OCI-LY1 (cell line): ENCODE measurements at regions not wholly inside any gene's neighbourhood (a gene's known extent, or its start where the extent isn't known, plus 50 kb on each side); places are given as distances from the start of the nearest gene placed in this dataset.

ENCODE experiments used
- H2AFZ ChIP-seq: fragments of 200-600 bp; sonication (generic), shearing (Covaris generic); 2 replicates; pipeline ENCODE4 v1.6.0; 2014; ENCODE audit warnings: antibody characterized with exemption, mild to moderate bottlenecking, low read length
- H3F3A ChIP-seq: fragments of 200-600 bp; sonication (generic), shearing (Covaris generic); 2 replicates; pipeline ENCODE4 v1.6.0; 2014; ENCODE audit warnings: mild to moderate bottlenecking, antibody characterized with exemption, low read length, moderate library complexity; ENCODE audit not compliant: insufficient read depth
- H3K27ac ChIP-seq: fragments of 200-600 bp; sonication (generic); 2 replicates; pipeline ENCODE4 v1.5.1; 2014; ENCODE audit warnings: low read length, mixed run types, mild to moderate bottlenecking, low read depth; ENCODE audit not compliant: poor library complexity, severe bottlenecking
- H3K27me3 ChIP-seq: fragments of 200-600 bp; sonication (generic); 2 replicates; pipeline ENCODE4 v1.6.0; 2014; ENCODE audit warnings: antibody characterized with exemption, mild to moderate bottlenecking, low read length, moderate library complexity; ENCODE audit not compliant: insufficient read depth
- H3K36me3 ChIP-seq: fragments of 200-600 bp; sonication (generic); 2 replicates; pipeline ENCODE4 v1.6.1; 2014; ENCODE audit warnings: mild to moderate bottlenecking, antibody characterized with exemption, low read length, moderate library complexity, mixed read lengths; ENCODE audit not compliant: insufficient read depth
- H3K4me1 ChIP-seq: fragments of 200-600 bp; sonication (generic); 2 replicates; pipeline ENCODE4 v1.5.1; 2014; ENCODE audit warnings: mild to moderate bottlenecking, low read length, moderate library complexity; ENCODE audit not compliant: insufficient read depth, severe bottlenecking
- H3K4me2 ChIP-seq: fragments of 200-600 bp; sonication (generic), shearing (Covaris generic); 2 replicates; pipeline ENCODE4 v1.6.1; 2014; ENCODE audit warnings: low read length
- H3K4me3 ChIP-seq: fragments of 200-600 bp; sonication (generic); 2 replicates; pipeline ENCODE4 v1.5.1; 2014; ENCODE audit warnings: low read length, low read depth, mild to moderate bottlenecking, mixed read lengths; ENCODE audit not compliant: poor library complexity, severe bottlenecking
- H3K79me2 ChIP-seq: fragments of 200-600 bp; shearing (Covaris generic); 2 replicates; pipeline ENCODE4 v1.6.1; 2016; ENCODE audit warnings: mixed run types, low read length, mixed read lengths; ENCODE audit not compliant: insufficient read depth
- H3K9ac ChIP-seq: fragments of 200-600 bp; sonication (generic), shearing (Covaris generic); 2 replicates; pipeline ENCODE4 v1.6.1; 2014; ENCODE audit warnings: mild to moderate bottlenecking, low read length, mixed read lengths
- H3K9me2 ChIP-seq: fragments of 200-600 bp; sonication (generic), shearing (Covaris generic); 2 replicates; pipeline ENCODE4 v1.6.1; 2014; ENCODE audit warnings: low read depth, mild to moderate bottlenecking, low read length, mixed read lengths
- H3K9me3 ChIP-seq: fragments of 200-600 bp; shearing (Covaris generic); 2 replicates; pipeline ENCODE4 v1.6.1; 2014; ENCODE audit warnings: low read length, mixed read lengths
- H4K20me1 ChIP-seq: fragments of 200-600 bp; sonication (generic), shearing (Covaris generic); 2 replicates; pipeline ENCODE4 v1.6.0; 2016; ENCODE audit warnings: mild to moderate bottlenecking, low read length; ENCODE audit not compliant: insufficient read depth
- CTCF ChIP-seq: fragments of 200-600 bp; sonication (generic), shearing (Covaris generic); IDR thresholded peaks from 2 replicates; pipeline ENCODE4 v1.5.1; 2017; ENCODE audit warnings: mild to moderate bottlenecking, antibody characterized with exemption, low read length, moderate library complexity, mixed read lengths
- EZH2 ChIP-seq: fragments of 200-600 bp; sonication (generic), shearing (Covaris generic); IDR thresholded peaks from 2 replicates; pipeline ENCODE4 v1.8.0; 2017; ENCODE audit warnings: borderline replicate concordance, mixed run types, mild to moderate bottlenecking, antibody characterized with exemption, low read length, moderate library complexity, mixed read lengths

- Histone ChIP-seq H3K36me3 (no peaks in the 10 kb centered on the region), H4K20me1 (no peaks in the 10 kb centered on the region), H3K27me3 (no peaks in the 10 kb centered on the region), H3K9me3 (no peaks in the 10 kb centered on the region), H3K4me1 (no peaks in the 10 kb centered on the region), H3F3A (no peaks in the 10 kb centered on the region), H3K4me2 (no peak overlapping the region), H2AFZ (no peak overlapping the region), H3K79me2 (no peaks in the 10 kb centered on the region), H3K4me3 (no peak overlapping the region), H3K9me2 (no peaks in the 10 kb centered on the region), H3K27ac (no peak overlapping the region), H3K9ac (no peak overlapping the region)
- no peak for TF ChIP-seq CTCF
- TF ChIP-seq EZH2: no peak
These were observed 611.9 kb upstream of the ADAMTS5 start for GRCh38 chr21:27578741-27579265.

GRCh38 chr21:27572696-27573095, 605.8 kb upstream of the ADAMTS5 start:
- H3K4me1 ChIP-seq: no peaks in the 10 kb centered on the region
- no peak overlapping the region for H2AFZ ChIP-seq
- H3F3A ChIP-seq: no peaks in the 10 kb centered on the region
- H3K27me3 ChIP-seq: no peaks in the 10 kb centered on the region
- H3K9me2 ChIP-seq: no peaks in the 10 kb centered on the region
- no peaks in the 10 kb centered on the region for H3K9me3 ChIP-seq
- no peak overlapping the region for H3K27ac ChIP-seq
- H3K4me3 ChIP-seq: no peak overlapping the region
- TF ChIP-seq CTCF (no peak), EZH2 (no peak)
- H3K79me2 ChIP-seq: no peaks in the 10 kb centered on the region
- no peak overlapping the region for H3K4me2 ChIP-seq
- H3K9ac ChIP-seq: no peak overlapping the region
- H3K36me3 ChIP-seq: no peaks in the 10 kb centered on the region
- H4K20me1 ChIP-seq: no peaks in the 10 kb centered on the region

GRCh38 chr21:27571706-27572105, 604.8 kb upstream of the ADAMTS5 start:
- H3K4me3 ChIP-seq: no peak overlapping the region
- no peaks in the 10 kb centered on the region for H3K4me1 ChIP-seq
- no peaks in the 10 kb centered on the region for H3K9me3 ChIP-seq
- no peaks in the 10 kb centered on the region for H3F3A ChIP-seq
- H3K27me3 ChIP-seq: no peaks in the 10 kb centered on the region
- H3K4me2 ChIP-seq: no peak overlapping the region
- no peaks in the 10 kb centered on the region for H4K20me1 ChIP-seq
- no peak overlapping the region for H2AFZ ChIP-seq
- no peak for TF ChIP-seq CTCF
- TF ChIP-seq EZH2: no peak
- H3K79me2 ChIP-seq: no peaks in the 10 kb centered on the region
- no peaks in the 10 kb centered on the region for H3K9me2 ChIP-seq
- no peaks in the 10 kb centered on the region for H3K36me3 ChIP-seq
- no peak overlapping the region for H3K27ac ChIP-seq
- H3K9ac ChIP-seq: no peak overlapping the region
